Liver (tissue), 8 donors: ENCODE measurements at regions not wholly inside any gene's neighbourhood (a gene's known extent, or its start where the extent isn't known, plus 50 kb on each side); places are given as distances from the start of the nearest gene placed in this dataset.

ENCODE experiments used
- DNase-seq: peaks from one replicate; pipeline ENCODE4 v3.0.0-alpha.2; 2017; ENCODE audit warnings: low spot score
- H3K27ac ChIP-seq, 2 donors: one replicate each; pipeline ENCODE4 v1.7.0; 2013; ENCODE audit warnings: inconsistent platforms in 2 of 2, low read length in 2 of 2, control low read depth in 1 of 2, low read depth in 1 of 2, mild to moderate bottlenecking in 1 of 2
- H3K27me3 ChIP-seq, 4 donors: one replicate each; pipeline versions ENCODE4 v1.6.1 to v1.7.0; 2013; ENCODE audit warnings: low read length in 3 of 4, inconsistent platforms in 1 of 4, mild to moderate bottlenecking in 1 of 4, moderate library complexity in 1 of 4; ENCODE audit not compliant: control insufficient read depth in 4 of 4, insufficient read depth in 4 of 4
- H3K36me3 ChIP-seq, 4 donors: one replicate each; pipeline versions ENCODE4 v1.6.1 to v1.7.0; 2013; ENCODE audit warnings: low read length in 3 of 4, mild to moderate bottlenecking in 3 of 4, low read depth in 1 of 4, moderate library complexity in 1 of 4; ENCODE audit not compliant: control insufficient read depth in 4 of 4, insufficient read depth in 3 of 4
- H3K4me1 ChIP-seq, 4 donors: one replicate each; pipeline versions ENCODE4 v1.6.1 to v1.7.0; 2013; ENCODE audit warnings: low read length in 3 of 4, mild to moderate bottlenecking in 3 of 4, moderate library complexity in 1 of 4; ENCODE audit not compliant: control insufficient read depth in 4 of 4, insufficient read depth in 4 of 4
- H3K4me3 ChIP-seq, 3 donors: one replicate each; pipeline versions ENCODE4 v1.6.1 to v1.7.0; 2013; ENCODE audit warnings: low read length in 3 of 3, control low read depth in 1 of 3, low read depth in 1 of 3, mild to moderate bottlenecking in 1 of 3
- H3K9ac ChIP-seq, 2 donors: one replicate each; pipeline ENCODE4 v1.7.0; 2013; ENCODE audit warnings: low read length in 2 of 2, mild to moderate bottlenecking in 2 of 2, moderate library complexity in 2 of 2, control low read depth in 1 of 2, low read depth in 1 of 2
- H3K9me3 ChIP-seq, 4 donors: one replicate each; pipeline versions ENCODE4 v1.6.1 to v1.7.0; 2013; ENCODE audit warnings: low read length in 3 of 4; ENCODE audit not compliant: control insufficient read depth in 4 of 4
- ATF3 ChIP-seq: IDR thresholded peaks from 2 replicates; pipeline ENCODE4 v1.6.1; 2016; ENCODE audit warnings: antibody characterized with exemption
- CTCF ChIP-seq: fragments of 150-350 bp; IDR thresholded peaks from 2 replicates; pipeline ENCODE4 v1.5.1; 2017; ENCODE audit warnings: improper control_type of control experiment, low read depth, low read length; ENCODE audit not compliant: missing input control
- EGR1 ChIP-seq, 2 donors: IDR thresholded peaks; 2 replicates each; pipeline ENCODE4 v1.6.1; 2016 to 2018; ENCODE audit warnings: antibody characterized with exemption in 2 of 2, low read depth in 2 of 2
- FOXA2 ChIP-seq: IDR thresholded peaks from 2 replicates; pipeline ENCODE4 v1.6.1; 2016; ENCODE audit warnings: antibody characterized with exemption
- GABPA ChIP-seq, 2 donors: IDR thresholded peaks in 1 of 2; conservative IDR thresholded peaks in 1 of 2; 2 replicates each; pipeline ENCODE4 v1.6.1; 2016; ENCODE audit warnings: antibody characterized with exemption in 2 of 2, mild to moderate bottlenecking in 1 of 2, moderate library complexity in 1 of 2
- HNF4A ChIP-seq, 2 donors: conservative IDR thresholded peaks; 2 replicates each; pipeline ENCODE4 v1.6.1; 2016; ENCODE audit warnings: antibody characterized with exemption in 2 of 2, mild to moderate bottlenecking in 2 of 2
- HNF4G ChIP-seq: IDR thresholded peaks from 2 replicates; pipeline ENCODE4 v1.6.1; 2016; ENCODE audit warnings: antibody characterized with exemption
- JUND ChIP-seq, 2 donors: IDR thresholded peaks; 2 replicates each; pipeline ENCODE4 v1.6.1; 2016; ENCODE audit warnings: antibody characterized with exemption in 2 of 2
- NR2F2 ChIP-seq: IDR thresholded peaks from 2 replicates; pipeline ENCODE4 v1.6.1; 2016; ENCODE audit warnings: antibody characterized with exemption
- RAD21 ChIP-seq, 2 donors: IDR thresholded peaks; 2 replicates each; pipeline ENCODE4 v1.6.1; 2016; ENCODE audit warnings: antibody characterized with exemption in 2 of 2, mild to moderate bottlenecking in 2 of 2
- RXRA ChIP-seq, 2 donors: IDR thresholded peaks; 2 replicates each; pipeline ENCODE4 v1.6.1; 2017 to 2018; ENCODE audit warnings: antibody characterized with exemption in 2 of 2, mild to moderate bottlenecking in 1 of 2
- SP1 ChIP-seq: IDR thresholded peaks from 2 replicates; pipeline ENCODE4 v1.6.1; 2018; ENCODE audit warnings: antibody characterized with exemption, mild to moderate bottlenecking
- TAF1 ChIP-seq: conservative IDR thresholded peaks from 2 replicates; pipeline ENCODE4 v1.6.1; 2016; ENCODE audit warnings: antibody characterized with exemption, mild to moderate bottlenecking
- YY1 ChIP-seq: IDR thresholded peaks from 2 replicates; pipeline ENCODE4 v1.6.1; 2016; ENCODE audit warnings: antibody characterized with exemption, mild to moderate bottlenecking
- WGBS: extraction: QIAGEN DNeasy Blood & Tissue Kit; methylation state at CpG from one replicate; pipeline ENCODE4 v1.1.7; 2013; 5-methylcytosine and 5-hydroxymethylcytosine counted together
- TF ChIP-seq, protein P1 (sequence below): IDR thresholded peaks from 2 replicates; pipeline ENCODE4 v1.6.1; 2016; ENCODE audit warnings: antibody characterized with exemption, mild to moderate bottlenecking
- TF ChIP-seq, protein P2 (sequence below): IDR thresholded peaks from 2 replicates; pipeline ENCODE4 v1.6.1; 2016; ENCODE audit warnings: antibody characterized with exemption
- TF ChIP-seq, protein P3 (sequence below): IDR thresholded peaks from 2 replicates; pipeline ENCODE4 v1.6.1; 2016; ENCODE audit warnings: antibody characterized with exemption
- donor health status: healthy.
- donor health status: healthy.
- donor health status: healthy.
- donor health status: healthy.
- donor health status: healthy.

GRCh38 chr12:24695657-24696329 is 253.1 kb downstream of the BCAT1 start:
- TF ChIP-seq NR2F2 (no peak), YY1 (no peak), ATF3 (no peak), HNF4A (conservative IDR thresholded peaks at IDR 0.05) (no peak), SP1 (no peak), RAD21 (IDR thresholded peaks at IDR 0.05) (no peak), TAF1 (no peak)
- TF ChIP-seq, protein P1, sequence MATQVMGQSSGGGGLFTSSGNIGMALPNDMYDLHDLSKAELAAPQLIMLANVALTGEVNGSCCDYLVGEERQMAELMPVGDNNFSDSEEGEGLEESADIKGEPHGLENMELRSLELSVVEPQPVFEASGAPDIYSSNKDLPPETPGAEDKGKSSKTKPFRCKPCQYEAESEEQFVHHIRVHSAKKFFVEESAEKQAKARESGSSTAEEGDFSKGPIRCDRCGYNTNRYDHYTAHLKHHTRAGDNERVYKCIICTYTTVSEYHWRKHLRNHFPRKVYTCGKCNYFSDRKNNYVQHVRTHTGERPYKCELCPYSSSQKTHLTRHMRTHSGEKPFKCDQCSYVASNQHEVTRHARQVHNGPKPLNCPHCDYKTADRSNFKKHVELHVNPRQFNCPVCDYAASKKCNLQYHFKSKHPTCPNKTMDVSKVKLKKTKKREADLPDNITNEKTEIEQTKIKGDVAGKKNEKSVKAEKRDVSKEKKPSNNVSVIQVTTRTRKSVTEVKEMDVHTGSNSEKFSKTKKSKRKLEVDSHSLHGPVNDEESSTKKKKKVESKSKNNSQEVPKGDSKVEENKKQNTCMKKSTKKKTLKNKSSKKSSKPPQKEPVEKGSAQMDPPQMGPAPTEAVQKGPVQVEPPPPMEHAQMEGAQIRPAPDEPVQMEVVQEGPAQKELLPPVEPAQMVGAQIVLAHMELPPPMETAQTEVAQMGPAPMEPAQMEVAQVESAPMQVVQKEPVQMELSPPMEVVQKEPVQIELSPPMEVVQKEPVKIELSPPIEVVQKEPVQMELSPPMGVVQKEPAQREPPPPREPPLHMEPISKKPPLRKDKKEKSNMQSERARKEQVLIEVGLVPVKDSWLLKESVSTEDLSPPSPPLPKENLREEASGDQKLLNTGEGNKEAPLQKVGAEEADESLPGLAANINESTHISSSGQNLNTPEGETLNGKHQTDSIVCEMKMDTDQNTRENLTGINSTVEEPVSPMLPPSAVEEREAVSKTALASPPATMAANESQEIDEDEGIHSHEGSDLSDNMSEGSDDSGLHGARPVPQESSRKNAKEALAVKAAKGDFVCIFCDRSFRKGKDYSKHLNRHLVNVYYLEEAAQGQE: no peak
- TF ChIP-seq, protein P2, sequence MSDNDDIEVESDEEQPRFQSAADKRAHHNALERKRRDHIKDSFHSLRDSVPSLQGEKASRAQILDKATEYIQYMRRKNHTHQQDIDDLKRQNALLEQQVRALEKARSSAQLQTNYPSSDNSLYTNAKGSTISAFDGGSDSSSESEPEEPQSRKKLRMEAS: no peak
- Histone ChIP-seq H3K9ac (no peak overlapping the region), H3K4me3 (no peak overlapping the region), H3K9me3 (no peaks in the 10 kb centered on the region), H3K4me1 (no peaks in the 10 kb centered on the region), H3K36me3 (no peaks in the 10 kb centered on the region), H3K27me3 (no peaks in the 10 kb centered on the region), H3K27ac (no peak overlapping the region)
- no peak for DNase-seq
- 78% methylated on average over 3 of the region's 3 CpGs for WGBS

GRCh38 chr12:24695103-24695502 is 253.8 kb downstream of the BCAT1 start:
- H3K4me1 ChIP-seq: no peaks in the 10 kb centered on the region
- 93% methylated on average over 4 of the region's 4 CpGs for WGBS
- H3K9ac ChIP-seq: no peak overlapping the region
- no peaks in the 10 kb centered on the region for H3K9me3 ChIP-seq
- H3K27me3 ChIP-seq: no peaks in the 10 kb centered on the region
- TF ChIP-seq SP1 (no peak), ATF3 (no peak), EGR1 (IDR thresholded peaks at IDR 0.05; ENCODE audit: low read depth in 2 of 2) (no peak), NR2F2 (no peak), JUND (IDR thresholded peaks at IDR 0.05) (no peak), TAF1 (no peak), RAD21 (IDR thresholded peaks at IDR 0.05) (no peak), GABPA (IDR thresholded peaks at IDR 0.05 in 1 of 2, conservative IDR thresholded peaks at IDR 0.05 in 1 of 2) (no peak), HNF4A (conservative IDR thresholded peaks at IDR 0.05) (no peak), HNF4G (no peak), FOXA2 (no peak), CTCF (no peak), RXRA (IDR thresholded peaks at IDR 0.05) (no peak)
- TF ChIP-seq, protein P2: no peak
- TF ChIP-seq, protein P1: no peak
- TF ChIP-seq, protein P3, sequence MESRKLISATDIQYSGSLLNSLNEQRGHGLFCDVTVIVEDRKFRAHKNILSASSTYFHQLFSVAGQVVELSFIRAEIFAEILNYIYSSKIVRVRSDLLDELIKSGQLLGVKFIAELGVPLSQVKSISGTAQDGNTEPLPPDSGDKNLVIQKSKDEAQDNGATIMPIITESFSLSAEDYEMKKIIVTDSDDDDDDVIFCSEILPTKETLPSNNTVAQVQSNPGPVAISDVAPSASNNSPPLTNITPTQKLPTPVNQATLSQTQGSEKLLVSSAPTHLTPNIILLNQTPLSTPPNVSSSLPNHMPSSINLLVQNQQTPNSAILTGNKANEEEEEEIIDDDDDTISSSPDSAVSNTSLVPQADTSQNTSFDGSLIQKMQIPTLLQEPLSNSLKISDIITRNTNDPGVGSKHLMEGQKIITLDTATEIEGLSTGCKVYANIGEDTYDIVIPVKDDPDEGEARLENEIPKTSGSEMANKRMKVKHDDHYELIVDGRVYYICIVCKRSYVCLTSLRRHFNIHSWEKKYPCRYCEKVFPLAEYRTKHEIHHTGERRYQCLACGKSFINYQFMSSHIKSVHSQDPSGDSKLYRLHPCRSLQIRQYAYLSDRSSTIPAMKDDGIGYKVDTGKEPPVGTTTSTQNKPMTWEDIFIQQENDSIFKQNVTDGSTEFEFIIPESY: no peak
- no peak overlapping the region for H3K27ac ChIP-seq
- H3K36me3 ChIP-seq: no peaks in the 10 kb centered on the region
- H3K4me3 ChIP-seq: no peak overlapping the region
- DNase-seq: no peak
